ENCODE measurements at regions not wholly inside any gene's neighbourhood (a gene's known extent, or its start where the extent isn't known, plus 50 kb on each side); places are given as distances from the start of the nearest gene placed in this dataset.

- no peaks in the 10 kb centered on the region for H3K27me3 ChIP-seq (ENCODE audit: control insufficient read depth in 1 of 2, insufficient read depth in 2 of 2, low read length in 2 of 2)
- H3K4me3 ChIP-seq (ENCODE audit: low read length in 2 of 2), result no peak overlapping the region
- H3K36me3 ChIP-seq (ENCODE audit: control insufficient read depth in 2 of 2, insufficient read depth in 2 of 2, low read length in 2 of 2), result no peaks in the 10 kb centered on the region
- no peak overlapping the region for H3K27ac ChIP-seq (ENCODE audit: low read length)
- H3K9ac ChIP-seq (ENCODE audit: low read length in 2 of 2), result no peak overlapping the region
- H3K9me3 ChIP-seq (ENCODE audit: control insufficient read depth in 2 of 2, low read length in 2 of 2), result no peaks in the 10 kb centered on the region
- no peaks in the 10 kb centered on the region for H3K4me1 ChIP-seq (ENCODE audit: control insufficient read depth, insufficient read depth, low read length)
Observed at GRCh38 chr3:23743141-23743784, 62.5 kb upstream of the UBE2E1 start.

GRCh38 chr3:23746441-23746840 lies 59.3 kb upstream of the UBE2E1 start:
- Histone ChIP-seq H3K9ac (ENCODE audit: low read length in 2 of 2) (no peak overlapping the region), H3K4me3 (ENCODE audit: low read length in 2 of 2) (no peak overlapping the region), H3K9me3 (ENCODE audit: control insufficient read depth in 2 of 2, low read length in 2 of 2) (no peaks in the 10 kb centered on the region), H3K27ac (ENCODE audit: low read length) (no peak overlapping the region), H3K27me3 (ENCODE audit: control insufficient read depth in 1 of 2, insufficient read depth in 2 of 2, low read length in 2 of 2) (no peaks in the 10 kb centered on the region), H3K36me3 (ENCODE audit: control insufficient read depth in 2 of 2, insufficient read depth in 2 of 2, low read length in 2 of 2) (no peaks in the 10 kb centered on the region), H3K4me1 (ENCODE audit: control insufficient read depth, insufficient read depth, low read length) (peaks cover 4% of the 10 kb centered on the region)

- H3K4me3 ChIP-seq (ENCODE audit: low read length in 2 of 2), result no peak overlapping the region
- no peak overlapping the region for H3K9ac ChIP-seq (ENCODE audit: low read length in 2 of 2)
- no peaks in the 10 kb centered on the region for H3K9me3 ChIP-seq (ENCODE audit: control insufficient read depth in 2 of 2, low read length in 2 of 2)
- H3K36me3 ChIP-seq (ENCODE audit: control insufficient read depth in 2 of 2, insufficient read depth in 2 of 2, low read length in 2 of 2), result no peaks in the 10 kb centered on the region
- no peaks in the 10 kb centered on the region for H3K27me3 ChIP-seq (ENCODE audit: control insufficient read depth in 1 of 2, insufficient read depth in 2 of 2, low read length in 2 of 2)
- peaks cover 4% of the 10 kb centered on the region for H3K4me1 ChIP-seq (ENCODE audit: control insufficient read depth, insufficient read depth, low read length)
- no peak overlapping the region for H3K27ac ChIP-seq (ENCODE audit: low read length)
Observed at GRCh38 chr3:23747841-23748240, 57.9 kb upstream of the UBE2E1 start.

GRCh38 chr3:23748398-23749110 lies 57.2 kb upstream of the UBE2E1 start:
- Histone ChIP-seq H3K36me3 (ENCODE audit: control insufficient read depth in 2 of 2, insufficient read depth in 2 of 2, low read length in 2 of 2) (no peaks in the 10 kb centered on the region), H3K9me3 (ENCODE audit: control insufficient read depth in 2 of 2, low read length in 2 of 2) (no peaks in the 10 kb centered on the region), H3K4me3 (ENCODE audit: low read length in 2 of 2) (no peak overlapping the region), H3K4me1 (ENCODE audit: control insufficient read depth, insufficient read depth, low read length) (peaks cover 4% of the 10 kb centered on the region), H3K27ac (ENCODE audit: low read length) (no peak overlapping the region), H3K27me3 (ENCODE audit: control insufficient read depth in 1 of 2, insufficient read depth in 2 of 2, low read length in 2 of 2) (no peaks in the 10 kb centered on the region), H3K9ac (ENCODE audit: low read length in 2 of 2) (no peak overlapping the region)

GRCh38 chr3:23749609-23750008 lies 56.1 kb upstream of the UBE2E1 start:
- Histone ChIP-seq H3K27me3 (ENCODE audit: control insufficient read depth in 1 of 2, insufficient read depth in 2 of 2, low read length in 2 of 2) (no peaks in the 10 kb centered on the region), H3K9me3 (ENCODE audit: control insufficient read depth in 2 of 2, low read length in 2 of 2) (no peaks in the 10 kb centered on the region), H3K4me3 (ENCODE audit: low read length in 2 of 2) (no peak overlapping the region), H3K9ac (ENCODE audit: low read length in 2 of 2) (no peak overlapping the region), H3K4me1 (ENCODE audit: control insufficient read depth, insufficient read depth, low read length) (peaks cover 4% of the 10 kb centered on the region), H3K27ac (ENCODE audit: low read length) (no peak overlapping the region), H3K36me3 (ENCODE audit: control insufficient read depth in 2 of 2, insufficient read depth in 2 of 2, low read length in 2 of 2) (no peaks in the 10 kb centered on the region)

- Histone ChIP-seq H3K27me3 (ENCODE audit: control insufficient read depth in 1 of 2, insufficient read depth in 2 of 2, low read length in 2 of 2) (no peaks in the 10 kb centered on the region), H3K27ac (ENCODE audit: low read length) (no peak overlapping the region), H3K4me3 (ENCODE audit: low read length in 2 of 2) (no peak overlapping the region), H3K9me3 (ENCODE audit: control insufficient read depth in 2 of 2, low read length in 2 of 2) (no peaks in the 10 kb centered on the region), H3K9ac (ENCODE audit: low read length in 2 of 2) (no peak overlapping the region), H3K36me3 (ENCODE audit: control insufficient read depth in 2 of 2, insufficient read depth in 2 of 2, low read length in 2 of 2) (no peaks in the 10 kb centered on the region), H3K4me1 (ENCODE audit: control insufficient read depth, insufficient read depth, low read length) (peaks cover 4% of the 10 kb centered on the region)
Observed at GRCh38 chr3:23750573-23751210, 55.1 kb upstream of the UBE2E1 start.

GRCh38 chr3:23751212-23751723 lies 54.5 kb upstream of the UBE2E1 start:
- Histone ChIP-seq H3K36me3 (ENCODE audit: control insufficient read depth in 2 of 2, insufficient read depth in 2 of 2, low read length in 2 of 2) (no peaks in the 10 kb centered on the region), H3K27me3 (ENCODE audit: control insufficient read depth in 1 of 2, insufficient read depth in 2 of 2, low read length in 2 of 2) (no peaks in the 10 kb centered on the region), H3K4me1 (ENCODE audit: control insufficient read depth, insufficient read depth, low read length) (peaks cover 4% of the 10 kb centered on the region), H3K27ac (ENCODE audit: low read length) (no peak overlapping the region), H3K9ac (ENCODE audit: low read length in 2 of 2) (no peak overlapping the region), H3K4me3 (ENCODE audit: low read length in 2 of 2) (no peak overlapping the region), H3K9me3 (ENCODE audit: control insufficient read depth in 2 of 2, low read length in 2 of 2) (no peaks in the 10 kb centered on the region)

- Histone ChIP-seq H3K9ac (ENCODE audit: low read length in 2 of 2) (no peak overlapping the region), H3K4me1 (ENCODE audit: control insufficient read depth, insufficient read depth, low read length) (peaks cover 4% of the 10 kb centered on the region), H3K9me3 (ENCODE audit: control insufficient read depth in 2 of 2, low read length in 2 of 2) (no peaks in the 10 kb centered on the region), H3K36me3 (ENCODE audit: control insufficient read depth in 2 of 2, insufficient read depth in 2 of 2, low read length in 2 of 2) (no peaks in the 10 kb centered on the region), H3K27ac (ENCODE audit: low read length) (no peak overlapping the region), H3K4me3 (ENCODE audit: low read length in 2 of 2) (no peak overlapping the region), H3K27me3 (ENCODE audit: control insufficient read depth in 1 of 2, insufficient read depth in 2 of 2, low read length in 2 of 2) (no peaks in the 10 kb centered on the region)
Observed at GRCh38 chr3:23752126-23752525, 53.6 kb upstream of the UBE2E1 start.

GRCh38 chr3:23754215-23754614 lies 51.5 kb upstream of the UBE2E1 start:
- Histone ChIP-seq H3K9me3 (ENCODE audit: control insufficient read depth in 2 of 2, low read length in 2 of 2) (no peaks in the 10 kb centered on the region), H3K4me3 (ENCODE audit: low read length in 2 of 2) (no peak overlapping the region), H3K27ac (ENCODE audit: low read length) (no peak overlapping the region), H3K27me3 (ENCODE audit: control insufficient read depth in 1 of 2, insufficient read depth in 2 of 2, low read length in 2 of 2) (no peaks in the 10 kb centered on the region), H3K36me3 (ENCODE audit: control insufficient read depth in 2 of 2, insufficient read depth in 2 of 2, low read length in 2 of 2) (no peaks in the 10 kb centered on the region), H3K4me1 (ENCODE audit: control insufficient read depth, insufficient read depth, low read length) (peaks cover 4% of the 10 kb centered on the region), H3K9ac (ENCODE audit: low read length in 2 of 2) (no peak overlapping the region)

All from stomach smooth muscle (tissue), 2 donors.